HCT116 (cell line): ENCODE measurements at regions not wholly inside any gene's neighbourhood (a gene's known extent, or its start where the extent isn't known, plus 50 kb on each side); places are given as distances from the start of the nearest gene placed in this dataset.

Experiments used
- ATAC-seq: fragments of 200-7000 bp; cut with Tn5 transposase; 2 replicates; pipeline ENCODE4 v1.9.1; 2020; ENCODE audit warnings: mild to moderate bottlenecking, moderate library complexity
- BruUV-seq: library from RNA; stranded (reverse); fragments of 400-500 nt; replicated peaks from 2 replicates; lab custom pipeline; 2021; lab: Mats Ljungman, UMichigan
- CTCF ChIA-PET: fragments of 300-600 bp; sonication (Branson Sonifier 250); formaldehyde crosslinking; loops from one replicate; lab custom pipeline; 2021; ENCODE audit warnings: antibody characterized with exemption; lab: Charles Lee
- POLR2A ChIA-PET: fragments of 300-600, 350-600 bp; sonication (Branson Sonifier 250); formaldehyde crosslinking; loops from one replicate; lab custom pipeline; 2021; ENCODE audit warnings: antibody characterized with exemption; lab: Charles Lee
- RAD21 ChIA-PET, 2 experiments: fragments of 300-600 bp; sonication (Branson Sonifier 250); formaldehyde crosslinking; loops; one replicate each; lab custom pipeline; 2023; ENCODE audit warnings: low total read pairs in 2 of 2; ENCODE audit not compliant: uncharacterized antibody in 2 of 2, unreplicated experiment in 2 of 2, low non-redundant PET in 1 of 2; lab: Charles Lee
- DNase-seq: peaks from one replicate; pipeline ENCODE4 v3.0.0-alpha.2; 2010; ENCODE audit warnings: low read depth, low spot score
- H2AFZ ChIP-seq: fragments of 200-600 bp; shearing (Covaris generic), sonication (generic); 2 replicates; pipeline ENCODE4 v1.6.1; 2017; ENCODE audit warnings: low read depth, mixed run types, mixed read lengths, antibody characterized with exemption, low read length; ENCODE audit not compliant: poor library complexity, severe bottlenecking
- H3K27ac ChIP-seq: 2 replicates; pipeline ENCODE4 v1.5.1; 2012; ENCODE audit warnings: low read depth, low read length
- H3K27me3 ChIP-seq: fragments of 200-600 bp; sonication (generic); 2 replicates; pipeline ENCODE4 v1.6.1; 2016; ENCODE audit warnings: mixed run types, low read length, mixed read lengths; ENCODE audit not compliant: insufficient read depth
- H3K36me3 ChIP-seq, 2 experiments: fragments of 200-500 bp in 1 of 2; fragments of 200-600 bp in 1 of 2; sonication (Bioruptor generic) in 1 of 2; sonication (generic) in 1 of 2; 2 replicates each; pipeline versions ENCODE4 v1.5.1 to v1.6.1; 2014 to 2016; ENCODE audit warnings: low read length in 2 of 2, inconsistent platforms in 1 of 2, mixed read lengths in 1 of 2, mixed run types in 1 of 2; ENCODE audit not compliant: insufficient read depth in 2 of 2, control insufficient read depth in 1 of 2
- H3K4me1 ChIP-seq, 2 experiments: fragments of 200-600 bp in 1 of 2; sonication (generic) in 1 of 2; 2 replicates each; pipeline versions ENCODE4 v1.5.1 to v1.6.1; 2012 to 2017; ENCODE audit warnings: low read length in 2 of 2, inconsistent platforms in 1 of 2, mild to moderate bottlenecking in 1 of 2, mixed read lengths in 1 of 2, mixed run types in 1 of 2, moderate library complexity in 1 of 2; ENCODE audit not compliant: insufficient read depth in 2 of 2, control insufficient read depth in 1 of 2
- H3K4me2 ChIP-seq: fragments of 200-600 bp; sonication (generic); 2 replicates; pipeline ENCODE4 v1.6.1; 2017; ENCODE audit warnings: mixed run types, low read length, mixed read lengths
- H3K4me3 ChIP-seq, 2 experiments: fragments of 200-600 bp in 1 of 2; sonication (generic) in 1 of 2; replicated peaks in 1 of 2; 2 replicates each; pipeline ENCODE4 v1.5.1; 2011 to 2016; ENCODE audit warnings: low read length in 2 of 2, control low read depth in 1 of 2, low read depth in 1 of 2, mild to moderate bottlenecking in 1 of 2, mixed read lengths in 1 of 2, mixed run types in 1 of 2
- H3K79me2 ChIP-seq: fragments of 200-600 bp; sonication (generic); 2 replicates; pipeline ENCODE4 v1.6.1; 2017; ENCODE audit warnings: mild to moderate bottlenecking, mixed run types, low read length, moderate library complexity, mixed read lengths; ENCODE audit not compliant: insufficient read depth
- H3K9ac ChIP-seq: fragments of 200-600 bp; sonication (generic); 2 replicates; pipeline ENCODE4 v1.6.1; 2016; ENCODE audit warnings: low read length, mixed read lengths
- H3K9me2 ChIP-seq: fragments of 200-600 bp; sonication (generic), shearing (Covaris generic); 2 replicates; pipeline ENCODE4 v1.6.1; 2017; ENCODE audit warnings: mixed run types, mild to moderate bottlenecking, moderate library complexity; ENCODE audit not compliant: insufficient read depth
- H3K9me3 ChIP-seq, 2 experiments: fragments of 200-500 bp in 1 of 2; fragments of 200-600 bp in 1 of 2; sonication (Bioruptor generic) in 1 of 2; sonication (generic) in 1 of 2; 2 replicates each; pipeline ENCODE4 v1.6.1; 2014 to 2017; ENCODE audit warnings: low read length in 2 of 2, mixed read lengths in 2 of 2, inconsistent platforms in 1 of 2, low read depth in 1 of 2, mild to moderate bottlenecking in 1 of 2, mixed run types in 1 of 2, moderate library complexity in 1 of 2; ENCODE audit not compliant: control insufficient read depth in 1 of 2, insufficient read depth in 1 of 2
- H4K20me1 ChIP-seq: fragments of 200-600 bp; sonication (generic), shearing (Covaris generic); 2 replicates; pipeline ENCODE4 v1.6.1; 2017; ENCODE audit warnings: mixed run types, mild to moderate bottlenecking, moderate library complexity; ENCODE audit not compliant: insufficient read depth
- ATF3 ChIP-seq: IDR thresholded peaks from 2 replicates; pipeline ENCODE4 v1.6.1; 2012
- CBX3 ChIP-seq: IDR thresholded peaks from 2 replicates; pipeline ENCODE4 v1.6.1; 2012; ENCODE audit warnings: low read depth
- CEBPB ChIP-seq: IDR thresholded peaks from 2 replicates; pipeline ENCODE4 v1.6.1; 2012; ENCODE audit warnings: low read depth
- EGR1 ChIP-seq: IDR thresholded peaks from 2 replicates; pipeline ENCODE4 v1.6.1; 2012; ENCODE audit warnings: low read depth
- ELF1 ChIP-seq: IDR thresholded peaks from 2 replicates; pipeline ENCODE4 v1.6.1; 2012; ENCODE audit warnings: low read depth, borderline replicate concordance
- EZH2phosphoT487 ChIP-seq: fragments of 200-600 bp; IDR thresholded peaks from 2 replicates; pipeline ENCODE4 v1.6.1; 2018; ENCODE audit warnings: antibody characterized with exemption, borderline replicate concordance
- FOSL1 ChIP-seq: IDR thresholded peaks from 2 replicates; pipeline ENCODE4 v1.6.1; 2012; ENCODE audit warnings: low read depth
- JUND ChIP-seq: IDR thresholded peaks from 2 replicates; pipeline ENCODE4 v1.6.1; 2012
- RAD21 ChIP-seq: IDR thresholded peaks from 2 replicates; pipeline ENCODE4 v1.6.1; 2012; ENCODE audit warnings: low read depth, mild to moderate bottlenecking
- REST ChIP-seq: IDR thresholded peaks from 2 replicates; pipeline ENCODE4 v1.6.1; 2012; ENCODE audit warnings: low read depth
- SP1 ChIP-seq: IDR thresholded peaks from 2 replicates; pipeline ENCODE4 v1.6.1; 2012; ENCODE audit warnings: low read depth
- SRF ChIP-seq: IDR thresholded peaks from 2 replicates; pipeline ENCODE4 v1.6.1; 2012; ENCODE audit warnings: low read depth
- TCF7L2 ChIP-seq: IDR thresholded peaks from 2 replicates; pipeline ENCODE4 v1.7.0; 2011; ENCODE audit warnings: borderline replicate concordance, inconsistent platforms; ENCODE audit not compliant: insufficient read depth, insufficient read length; ENCODE audit errors: extremely low read depth
- YY1 ChIP-seq: IDR thresholded peaks from 2 replicates; pipeline ENCODE4 v1.6.1; 2011; ENCODE audit warnings: low read length, low read depth, moderate library complexity, mild to moderate bottlenecking; ENCODE audit not compliant: insufficient replicate concordance; ENCODE audit errors: extremely low read depth
- intact Hi-C: fragments of 100-400 bp; cut with micrococcal nuclease; formaldehyde crosslinking; loops from 2 replicates; pipeline ENCODE4 v1.10.0; 2022
- TF ChIP-seq, protein P1 (sequence below): IDR thresholded peaks from 2 replicates; pipeline ENCODE4 v1.6.1; 2012

DNA sequence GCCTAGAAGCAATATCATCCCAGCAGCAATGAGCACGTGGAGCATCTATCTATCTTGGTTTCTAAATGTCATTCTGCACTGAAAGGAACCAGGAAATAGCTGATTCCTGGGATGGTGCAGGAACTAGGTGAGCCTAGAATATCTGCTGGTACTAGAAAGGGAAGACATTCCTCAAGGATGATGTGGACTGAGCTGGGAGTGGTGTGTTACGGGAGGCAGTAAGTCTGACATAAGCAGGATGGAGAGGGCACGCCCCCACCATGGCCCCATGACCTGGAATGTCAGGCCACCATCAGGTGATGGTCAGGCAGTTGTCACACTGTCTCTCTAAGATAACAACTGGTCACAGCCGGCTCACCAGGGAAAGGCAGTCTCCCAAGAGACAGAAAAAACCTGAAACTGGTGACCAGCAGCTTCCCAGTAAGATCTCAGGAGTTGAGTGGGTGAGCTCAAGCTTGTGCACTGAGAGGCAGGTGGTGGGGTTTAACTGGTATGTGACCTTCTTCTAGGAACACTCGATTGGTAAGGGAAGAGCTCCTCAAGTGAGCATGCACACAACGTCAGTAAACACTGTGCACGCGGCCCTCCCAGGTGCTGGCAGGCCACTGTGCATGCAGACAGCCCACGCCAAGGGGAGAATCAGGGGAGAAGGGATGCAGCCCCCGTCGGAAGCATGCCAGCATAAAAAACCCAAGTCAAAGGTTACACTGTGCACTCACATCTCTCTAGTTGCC lies 148.7 kb downstream of the ADSS2 start:
- Histone ChIP-seq H3K36me3 (no peaks in the 10 kb centered on the region), H3K79me2 (no peaks in the 10 kb centered on the region), H3K4me2 (peak overlapping the region; percentile 45), H3K27ac (no peak overlapping the region), H3K9me3 (no peaks in the 10 kb centered on the region), H3K4me1 (peaks cover 0 to 24% of the 10 kb centered on the region in 2 experiments; a peak in 2 of 4 replicates), H2AFZ (no peak overlapping the region), H3K9ac (no peak overlapping the region), H4K20me1 (no peaks in the 10 kb centered on the region), H3K4me3 (no peak overlapping the region), H3K27me3 (no peaks in the 10 kb centered on the region), H3K9me2 (no peaks in the 10 kb centered on the region)
- CTCF ChIA-PET, result no interaction called here
- TF ChIP-seq, protein P1, sequence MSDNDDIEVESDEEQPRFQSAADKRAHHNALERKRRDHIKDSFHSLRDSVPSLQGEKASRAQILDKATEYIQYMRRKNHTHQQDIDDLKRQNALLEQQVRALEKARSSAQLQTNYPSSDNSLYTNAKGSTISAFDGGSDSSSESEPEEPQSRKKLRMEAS, result peak; percentile 48
- TF ChIP-seq ELF1, result peak; percentile 36; the same call in 1 of the 2 replicates
- no peak for TF ChIP-seq CBX3
- peak; percentile 62 for TF ChIP-seq SP1
- no peak for TF ChIP-seq TCF7L2
- TF ChIP-seq JUND, result peak; percentile 37; the same call in 1 of the 2 replicates
- TF ChIP-seq RAD21, result no peak
- peak; percentile 50 for TF ChIP-seq FOSL1
- no peak for TF ChIP-seq CEBPB
- POLR2A ChIA-PET, result no interaction called here
- RAD21 ChIA-PET, result interaction anchor here in 1 of 2 experiments (0.8 kb wide), 1 partner anchor 19 kb away, joined by 3 read pairs; no protein-coding TSS in a partner anchor
- BruUV-seq, result no TSS peak
- ATAC-seq (peak; percentile 54), DNase-seq (peak; percentile 26)
- intact Hi-C loops, result no loop called here

DNA sequence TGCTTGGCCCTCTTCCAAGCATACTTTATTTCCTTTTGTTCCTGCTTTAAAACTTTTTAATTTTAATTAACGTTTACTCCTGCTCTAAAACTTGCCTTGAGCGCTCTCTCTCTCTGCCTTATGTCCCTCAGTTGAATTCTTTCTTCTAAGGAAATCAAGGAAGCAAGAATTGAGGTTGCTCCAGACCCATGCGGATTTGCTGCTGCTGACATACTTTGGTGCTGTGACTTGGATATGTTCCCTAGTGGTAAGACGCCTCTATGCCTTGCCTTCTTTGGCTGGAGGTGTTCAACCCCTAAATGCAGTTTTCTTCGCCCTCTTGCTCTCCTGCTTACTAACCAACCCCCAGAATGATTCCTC lies 148.1 kb downstream of the ADSS2 start:
- H3K79me2 ChIP-seq, result no peaks in the 10 kb centered on the region
- POLR2A ChIA-PET, result no interaction called here
- no peaks in the 10 kb centered on the region for H3K9me2 ChIP-seq
- H3K9ac ChIP-seq, result no peak overlapping the region
- no peak overlapping the region for H3K4me2 ChIP-seq
- no peak overlapping the region for H3K4me3 ChIP-seq
- CTCF ChIA-PET, result no interaction called here
- no peak overlapping the region for H2AFZ ChIP-seq
- ATAC-seq, result no peak
- no peaks in the 10 kb centered on the region for H4K20me1 ChIP-seq
- no TSS peak for BruUV-seq
- intact Hi-C loops, result no loop called here
- no peak overlapping the region for H3K27ac ChIP-seq
- RAD21 ChIA-PET, result no interaction called here
- no peaks in the 10 kb centered on the region for H3K9me3 ChIP-seq
- DNase-seq, result no peak
- H3K4me1 ChIP-seq, result peaks cover 0 to 24% of the 10 kb centered on the region in 2 experiments; a peak in 2 of 4 replicates
- no peaks in the 10 kb centered on the region for H3K27me3 ChIP-seq
- H3K36me3 ChIP-seq, result no peaks in the 10 kb centered on the region
- TF ChIP-seq YY1 (no peak), EZH2phosphoT487 (no peak), RAD21 (no peak), SRF (no peak), JUND (no peak), EGR1 (no peak), CBX3 (no peak), FOSL1 (no peak), ATF3 (no peak), REST (no peak), SP1 (no peak)
- TF ChIP-seq, protein P1, result no peak
